NCI-H1694 treated with DMSO at 0.1 percent for 48 hours (cell line): ENCODE measurements at regions not wholly inside any gene's neighbourhood (a gene's known extent, or its start where the extent isn't known, plus 50 kb on each side); places are given as distances from the start of the nearest gene placed in this dataset.

Experiments used
- DNase-seq: peaks from one replicate; lab custom pipeline; 2025; lab: John Stamatoyannopoulos, UW

DNA sequence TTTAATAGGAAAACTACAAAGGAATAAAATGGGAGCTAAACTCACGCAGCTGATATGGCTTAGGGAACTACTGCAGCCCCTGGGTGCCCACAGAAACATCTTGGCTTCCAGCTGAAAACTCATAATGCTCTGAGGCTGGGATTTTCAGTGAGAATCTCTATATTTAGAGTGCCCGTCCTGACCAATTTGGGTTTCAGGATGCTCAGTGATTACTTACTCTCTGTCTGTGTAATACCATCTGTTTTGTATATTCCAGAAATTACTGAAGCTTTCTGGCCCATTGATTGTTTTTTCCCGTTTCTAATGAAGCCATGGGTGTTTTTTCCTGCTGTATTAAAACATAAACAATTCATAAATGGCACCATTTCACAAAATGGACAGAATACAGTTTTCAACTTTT, 50.6 kb upstream of the ZNF385D start:
- no peak for DNase-seq

DNA sequence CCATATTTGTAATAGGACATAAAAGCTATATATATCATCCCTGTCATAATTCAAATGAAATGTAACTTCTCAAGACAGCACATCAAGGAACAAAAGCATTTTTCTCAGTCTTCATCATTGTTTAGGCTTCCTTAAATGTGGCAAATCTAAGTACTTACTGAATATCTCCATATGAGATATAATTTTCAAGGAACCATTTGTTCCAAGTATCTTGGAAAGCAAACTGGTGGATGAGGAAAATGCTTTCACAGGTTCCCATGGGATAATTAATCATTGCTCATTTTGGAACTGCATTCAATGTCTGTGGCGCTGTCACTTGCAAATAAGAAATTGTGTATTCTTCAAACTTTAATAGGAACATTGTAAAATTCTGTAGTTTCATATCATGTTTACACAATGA, 52.6 kb upstream of the ZNF385D start:
- no peak for DNase-seq

DNA sequence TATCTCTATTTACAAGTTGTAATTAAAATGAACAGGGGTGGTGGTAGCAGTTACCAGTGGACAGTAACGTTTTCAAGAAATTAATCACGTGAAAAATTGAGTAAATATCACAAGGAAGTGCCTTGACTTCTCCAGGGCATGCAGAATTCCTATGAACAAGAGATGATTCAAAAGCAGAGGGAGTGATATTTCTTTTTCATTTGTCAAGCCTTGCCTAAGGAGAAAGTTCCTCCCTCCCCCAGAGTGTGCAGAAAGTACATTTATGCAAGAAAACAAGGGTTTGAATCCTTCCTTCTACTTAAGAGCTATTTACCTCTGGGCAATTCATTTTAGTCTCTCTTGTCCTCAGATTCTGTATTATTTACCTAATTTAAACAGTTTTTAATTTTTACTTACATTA, 53.3 kb upstream of the ZNF385D start:
- DNase-seq = no peak

DNA sequence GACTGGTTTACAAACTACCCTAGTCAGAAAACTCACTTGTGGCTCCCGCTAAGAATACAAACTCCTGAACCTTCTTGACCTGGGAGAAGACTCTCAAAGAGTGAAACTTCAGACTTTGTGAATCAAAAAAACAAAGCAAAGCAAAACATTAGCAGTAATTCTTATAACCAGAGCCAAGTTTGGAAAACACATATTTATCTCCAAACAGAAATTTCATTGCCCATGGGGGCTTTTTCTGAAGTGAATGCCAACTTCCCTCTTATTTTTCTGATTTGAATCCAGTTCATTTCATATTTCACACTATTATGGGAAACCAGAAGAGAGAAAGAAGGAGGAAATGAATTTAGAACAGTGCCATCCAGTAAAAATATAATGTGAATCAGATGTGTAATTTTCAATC, 55.7 kb upstream of the ZNF385D start:
- DNase-seq = no peak

DNA sequence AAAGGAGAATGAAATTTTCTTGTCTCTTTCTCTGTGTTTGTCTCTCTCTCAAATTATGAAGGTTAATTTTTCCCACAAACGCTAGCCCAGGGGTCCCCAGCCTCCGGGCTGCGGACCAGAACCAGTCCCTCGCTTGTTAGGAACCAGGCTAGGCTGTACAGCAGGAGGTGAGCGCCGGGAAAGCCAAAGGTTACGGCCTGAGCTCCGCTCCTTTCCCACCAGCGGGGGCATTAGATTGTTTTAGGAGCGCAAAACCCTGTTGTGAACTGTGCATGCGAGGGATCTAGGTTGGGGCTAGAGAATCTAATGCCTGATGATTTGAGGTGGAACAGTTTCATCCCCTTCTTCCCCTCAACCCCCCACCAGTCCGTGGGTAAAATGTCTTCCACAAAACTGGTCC, 74.7 kb upstream of the ZNF385D start:
- no peak for DNase-seq

DNA sequence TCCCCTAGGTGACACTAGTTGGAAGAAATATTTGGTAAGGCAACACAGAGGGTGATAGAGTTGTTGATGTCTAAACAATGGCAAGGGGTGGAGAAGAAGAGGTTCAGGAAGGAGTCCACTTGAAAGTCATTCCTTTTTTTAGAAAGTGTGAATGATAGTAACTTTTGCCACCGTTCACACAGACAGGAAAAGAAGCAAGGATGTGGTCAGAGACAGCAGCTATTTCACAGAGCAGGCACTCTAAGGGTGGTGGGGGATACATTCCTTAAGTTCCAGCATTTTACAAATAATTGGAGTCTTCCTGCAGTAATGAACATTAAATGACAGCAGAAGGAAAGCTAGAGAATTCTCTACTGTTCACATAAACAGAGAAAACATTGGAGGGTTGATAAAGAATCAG, 75.4 kb upstream of the ZNF385D start:
- no peak for DNase-seq

DNA sequence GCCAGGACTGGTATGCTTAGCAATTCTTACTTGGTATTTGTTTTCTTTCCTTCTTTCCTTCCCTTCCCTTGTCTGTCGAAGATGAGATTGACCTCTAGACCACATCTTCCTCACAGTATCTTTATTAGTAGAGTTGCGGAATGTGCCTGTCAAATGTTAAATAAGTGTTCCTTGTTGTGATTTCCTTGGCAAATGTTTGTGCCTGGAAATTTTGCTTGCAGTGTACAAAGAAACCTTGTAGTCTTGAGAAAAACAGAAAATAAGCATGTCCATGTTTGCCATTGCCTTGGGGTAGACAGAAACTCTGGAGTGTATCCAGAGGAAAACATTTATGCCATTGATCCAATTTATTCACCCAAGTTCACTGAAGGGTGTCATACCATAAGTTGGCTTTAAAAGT, 79.5 kb upstream of the ZNF385D start:
- DNase-seq = no peak

DNA sequence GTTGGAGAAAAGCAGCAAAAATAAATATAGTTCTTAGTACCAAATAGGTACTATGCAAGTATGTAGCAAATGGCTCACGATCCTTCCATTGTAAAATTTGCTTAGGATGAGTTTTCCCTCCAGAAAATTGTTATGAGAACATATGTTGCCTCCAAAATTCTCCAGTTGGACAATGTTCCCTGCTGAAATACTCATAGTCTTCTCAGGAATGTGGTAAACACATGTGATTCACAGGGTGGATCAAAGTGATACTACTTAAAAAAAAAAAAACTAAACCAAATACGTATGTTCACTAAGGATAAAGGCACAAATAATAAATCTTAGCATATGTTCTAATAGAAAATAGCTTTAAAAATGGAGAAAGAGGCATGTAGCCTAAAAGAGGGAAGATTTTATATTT, 84.3 kb upstream of the ZNF385D start:
- no peak for DNase-seq

DNA sequence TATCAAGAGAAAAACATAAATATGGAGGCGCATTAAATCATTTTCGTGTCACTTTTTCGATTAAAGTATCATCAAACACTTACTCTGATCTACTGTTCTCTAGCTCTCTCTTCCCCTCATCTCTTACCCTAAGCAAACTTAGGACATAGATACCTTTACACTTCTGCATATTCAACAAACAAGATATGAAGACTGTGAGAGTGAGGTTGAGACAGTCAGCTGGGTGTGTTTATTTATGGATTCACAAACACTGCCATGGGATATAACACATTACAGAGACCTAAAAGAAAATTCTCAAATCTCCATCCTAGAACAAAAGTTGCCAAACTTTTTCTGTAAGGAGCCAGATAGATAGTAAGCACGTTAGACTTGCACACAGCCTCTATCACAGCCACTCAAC, 85.2 kb upstream of the ZNF385D start:
- DNase-seq = no peak

DNA sequence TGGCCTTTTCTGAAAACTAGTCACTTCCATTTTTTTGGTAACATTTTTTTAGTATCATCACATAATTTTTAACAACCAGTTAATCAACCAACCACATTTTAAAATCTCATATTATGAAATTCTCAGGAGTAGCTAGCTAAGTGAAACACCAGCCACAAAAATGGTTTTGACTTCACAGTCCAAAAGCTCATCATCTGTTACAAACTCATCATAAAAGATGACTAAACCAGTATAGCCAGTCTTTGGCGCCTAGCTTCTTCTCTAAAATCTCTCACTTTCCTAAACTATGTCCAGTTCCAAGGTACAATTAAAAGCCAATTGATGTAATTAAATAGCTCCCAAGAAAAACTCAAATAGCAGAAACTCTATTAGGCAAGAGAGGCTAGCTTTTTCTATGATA, 88.2 kb upstream of the ZNF385D start:
- DNase-seq = no peak

DNA sequence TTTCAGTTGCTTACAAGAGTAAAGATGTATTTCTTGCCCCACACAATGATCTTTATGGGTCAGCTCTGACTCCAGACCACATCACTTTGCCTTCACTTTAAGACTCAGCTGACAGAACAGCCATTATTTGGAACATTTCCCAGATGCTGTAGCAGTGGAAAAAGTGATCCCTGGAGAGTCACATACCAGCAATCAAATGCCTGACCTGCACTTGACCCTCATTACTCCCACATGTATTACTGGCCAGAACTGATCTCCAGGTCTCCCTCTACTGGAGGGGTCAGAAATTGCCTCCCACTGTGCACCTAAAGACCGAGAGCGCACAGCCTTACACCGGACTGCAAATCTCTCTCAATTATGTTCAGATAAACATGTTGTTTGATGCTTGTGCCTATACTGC, 88.6 kb upstream of the ZNF385D start:
- no peak for DNase-seq

DNA sequence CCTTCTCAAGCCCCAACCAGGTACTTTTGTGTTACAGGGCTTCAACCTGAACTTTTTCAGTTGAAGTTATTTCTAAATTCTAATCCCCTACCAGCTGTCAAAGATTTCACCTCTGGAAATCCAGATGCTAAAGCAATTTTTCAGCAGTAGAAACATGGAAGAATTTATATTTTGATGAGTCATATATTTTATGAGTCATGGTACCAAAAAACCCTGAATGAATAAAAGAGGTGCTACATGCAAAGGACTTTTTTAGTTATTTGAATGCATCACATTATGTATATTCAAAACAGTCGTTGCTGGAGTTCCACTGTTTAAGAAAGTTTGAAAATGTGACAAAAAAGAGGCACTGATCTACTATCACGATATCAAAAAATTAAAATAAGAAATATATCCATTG, 96.0 kb upstream of the ZNF385D start:
- DNase-seq = no peak

DNA sequence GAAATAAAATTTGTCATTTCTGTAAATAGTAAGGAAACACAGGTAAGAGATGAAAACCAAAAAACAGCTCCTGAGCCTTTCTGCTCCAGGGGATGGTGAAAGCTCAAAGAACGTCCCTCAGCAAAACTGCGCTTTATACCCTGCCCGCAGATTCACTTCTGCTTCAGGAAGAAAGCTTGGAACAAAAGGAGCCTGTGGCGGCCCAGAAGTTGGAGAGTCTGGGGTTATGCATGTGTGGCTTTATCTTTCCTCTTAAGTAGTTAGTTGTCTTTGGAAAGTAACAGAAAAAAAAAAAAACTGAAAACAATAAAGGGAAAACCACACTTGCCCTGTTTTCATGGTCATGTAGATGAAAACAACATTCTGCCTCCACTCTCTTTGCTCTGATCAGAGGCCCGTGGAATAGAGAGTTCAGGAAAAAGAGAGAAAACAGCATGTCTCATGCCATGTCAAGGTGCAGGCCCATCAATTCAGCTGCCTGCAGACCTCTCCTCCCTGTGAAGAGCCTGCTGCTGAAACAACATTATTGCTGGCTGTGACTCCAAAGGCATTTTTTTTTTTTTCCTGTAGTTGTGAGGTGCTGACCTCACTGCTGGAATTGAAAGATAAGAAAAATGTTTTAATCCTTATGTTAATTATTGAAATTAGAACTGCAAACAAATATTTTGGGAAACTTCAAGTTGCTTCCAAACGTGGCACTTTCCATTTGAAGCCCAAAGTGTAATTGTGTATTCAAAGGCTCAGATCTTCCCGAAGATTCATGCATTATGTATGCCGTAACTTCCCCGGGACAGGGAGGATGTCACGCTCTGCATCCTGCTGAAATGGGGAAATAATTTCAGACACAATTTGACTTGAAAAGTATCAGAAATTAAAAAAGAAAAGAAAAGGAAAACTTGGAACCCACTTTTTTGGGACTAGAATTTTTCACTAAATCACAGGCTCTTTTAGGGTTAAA, 108.4 kb upstream of the ZNF385D start:
- no peak for DNase-seq

DNA sequence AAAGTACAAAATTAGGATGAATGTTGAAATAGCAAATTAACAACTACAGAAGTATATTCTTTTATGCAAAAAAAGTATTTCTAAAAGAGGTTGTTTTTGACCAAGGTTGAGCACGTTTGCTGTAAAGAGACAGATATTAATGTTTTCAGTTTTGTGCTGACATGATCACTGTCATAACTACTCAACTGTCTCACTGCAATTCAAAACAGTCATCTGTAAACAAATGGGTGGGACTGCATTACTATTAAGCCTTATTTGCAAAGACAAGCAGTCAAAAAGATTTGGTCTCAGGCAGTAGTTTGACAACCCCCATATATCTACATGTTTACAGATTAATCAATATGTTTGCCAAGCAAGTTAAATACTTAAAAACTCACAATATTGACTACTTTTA, 109.1 kb upstream of the ZNF385D start:
- no peak for DNase-seq

DNA sequence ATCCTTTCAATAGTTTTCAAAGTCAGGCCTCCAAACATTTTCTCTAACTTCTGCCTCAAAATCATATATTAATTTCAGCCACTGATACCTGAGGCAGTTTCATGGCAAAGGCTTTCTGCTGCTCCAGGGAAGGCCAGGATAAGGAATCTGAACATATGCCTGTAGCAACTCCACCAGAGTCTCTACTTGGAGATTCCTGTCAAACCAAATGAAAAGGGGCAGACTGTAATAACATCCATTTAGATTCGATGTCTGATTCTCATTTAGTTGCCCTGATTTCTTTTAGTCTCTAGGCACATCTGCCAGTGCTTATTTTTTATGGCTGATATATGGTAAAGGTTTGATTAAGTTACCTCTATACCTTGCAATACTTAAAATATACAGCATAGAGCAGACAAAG, 109.6 kb upstream of the ZNF385D start:
- no peak for DNase-seq

DNA sequence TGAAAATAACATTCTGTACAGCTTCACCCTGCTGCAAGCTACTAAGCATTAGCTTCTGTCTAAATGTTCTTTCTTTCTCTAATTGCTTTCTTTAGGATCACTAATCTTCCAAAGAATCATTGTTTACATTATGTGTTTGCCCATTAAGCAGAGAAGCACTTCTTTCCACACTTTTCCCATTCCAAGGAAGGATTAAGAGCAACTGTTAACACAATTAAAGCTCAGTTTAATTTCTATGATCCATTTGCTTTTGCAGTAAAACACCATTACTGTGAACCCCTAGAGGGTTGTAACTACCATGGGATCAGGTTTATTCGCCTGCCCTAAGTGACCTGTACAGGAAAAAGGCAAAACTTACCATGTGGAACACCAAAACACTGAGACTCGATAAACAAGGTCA, 125.8 kb upstream of the ZNF385D start:
- DNase-seq = no peak

DNA sequence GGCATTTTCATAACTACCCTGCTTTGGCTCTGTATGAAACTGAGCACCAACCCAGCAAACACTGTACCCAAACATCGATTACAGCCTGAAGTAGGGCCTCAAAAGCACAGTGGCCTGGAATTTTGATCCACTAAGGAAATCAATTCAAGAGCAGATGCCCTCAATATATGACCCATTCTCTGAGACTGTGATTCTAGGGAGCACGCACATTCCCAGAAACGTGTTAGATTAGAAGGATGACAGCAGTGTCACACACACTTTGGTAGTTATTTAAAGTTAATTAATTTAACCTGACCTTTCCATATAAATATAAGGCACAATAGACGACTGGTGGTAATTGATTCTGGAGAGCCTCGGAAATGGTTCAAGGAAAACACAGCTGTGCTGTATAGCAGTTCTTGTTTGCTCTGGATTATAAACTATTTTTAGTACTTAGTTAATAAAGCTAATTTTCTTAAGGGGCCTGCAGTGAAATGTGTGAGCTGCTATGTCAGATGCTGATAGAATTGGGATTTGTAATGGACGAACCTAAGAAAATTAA, 126.3 kb upstream of the ZNF385D start:
- DNase-seq = no peak

DNA sequence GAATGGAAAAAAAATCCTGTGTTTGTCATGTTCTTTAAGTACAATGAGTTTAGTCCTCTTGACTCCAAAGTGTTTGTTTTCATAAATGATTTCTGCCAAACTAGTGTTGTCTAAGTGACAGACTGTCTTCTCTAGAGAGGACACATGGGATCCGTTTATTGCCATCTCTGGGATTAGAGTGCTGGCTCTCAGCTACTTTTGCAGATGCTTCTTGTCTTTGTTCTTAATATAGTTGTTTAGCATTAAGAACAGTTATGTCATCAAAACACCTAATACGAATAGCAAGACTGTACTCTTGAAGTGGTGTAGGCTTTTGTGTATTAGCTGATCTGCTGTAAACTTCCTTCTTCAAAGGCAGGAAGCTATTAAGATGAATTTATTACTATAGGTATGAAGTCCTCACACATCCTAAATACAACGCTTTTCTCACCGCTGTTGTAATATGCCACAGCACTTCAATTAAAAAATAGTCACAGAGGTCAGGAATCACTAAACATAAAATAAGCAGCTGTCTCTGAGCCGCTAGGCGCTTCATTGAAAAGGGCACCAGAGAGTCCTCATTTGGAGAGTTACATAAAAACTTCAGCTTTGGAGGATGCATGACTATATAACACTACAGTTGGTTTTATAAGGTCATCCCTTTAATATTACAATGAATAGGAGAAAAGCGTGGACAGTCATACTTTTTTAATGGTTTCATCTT, 128.3 kb upstream of the ZNF385D start:
- no peak for DNase-seq

DNA sequence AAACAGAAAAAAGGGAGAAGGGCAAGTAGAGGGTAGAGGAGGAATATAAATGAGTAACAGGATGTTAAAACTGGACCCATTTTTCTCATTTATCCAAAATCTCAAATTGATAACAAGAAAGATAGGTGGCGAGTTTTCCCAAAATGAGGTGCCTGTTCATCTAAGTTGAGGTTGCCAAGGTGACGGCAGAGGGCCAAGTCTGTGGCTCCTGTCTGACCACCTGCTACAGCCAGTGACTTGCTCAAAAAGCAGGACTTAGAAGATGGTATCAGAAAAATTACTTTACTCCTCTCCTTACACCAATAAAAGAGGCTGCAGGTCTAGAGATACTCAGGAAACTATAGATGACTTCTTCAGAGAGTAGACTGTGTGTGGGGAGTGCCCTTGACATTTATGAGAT, 137.6 kb upstream of the ZNF385D start:
- no peak for DNase-seq

DNA sequence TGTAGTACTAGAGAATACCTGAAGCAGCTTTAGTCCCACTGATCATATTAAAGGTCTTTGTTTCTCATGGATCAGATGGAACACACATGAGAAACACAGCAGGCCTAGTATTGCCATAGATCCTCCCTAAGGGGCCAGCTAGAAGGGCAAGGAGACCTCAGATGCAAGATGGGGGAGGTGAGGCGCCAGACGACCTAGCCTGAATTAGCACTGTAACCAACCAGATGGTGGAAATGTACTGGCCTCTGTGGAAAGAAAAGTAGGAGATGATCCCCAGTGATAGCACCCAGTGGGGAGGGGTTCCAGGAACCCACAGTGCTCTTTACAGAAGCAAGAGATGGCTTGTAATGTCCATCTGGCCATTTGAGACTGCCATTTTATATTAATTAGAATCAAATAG, 138.2 kb upstream of the ZNF385D start:
- DNase-seq = no peak

DNA sequence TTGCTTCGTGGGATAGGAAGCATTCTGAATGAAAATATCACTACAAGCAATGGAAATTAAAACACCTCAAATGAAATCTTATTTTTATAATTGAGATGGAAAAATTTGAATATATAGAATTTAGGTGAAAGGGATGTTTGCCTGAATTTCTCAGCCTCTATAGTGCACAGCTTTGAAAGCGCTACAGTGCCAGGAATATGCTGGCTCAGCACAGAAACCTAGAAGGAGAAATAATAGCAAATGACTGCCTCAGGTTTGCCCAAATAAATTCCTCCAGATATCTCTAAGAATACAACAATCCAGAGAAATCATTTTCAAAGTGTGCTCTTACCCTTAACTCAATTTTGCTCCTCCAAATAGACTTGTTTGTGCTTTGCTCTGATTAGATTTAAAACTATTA, 141.1 kb upstream of the ZNF385D start:
- no peak for DNase-seq

DNA sequence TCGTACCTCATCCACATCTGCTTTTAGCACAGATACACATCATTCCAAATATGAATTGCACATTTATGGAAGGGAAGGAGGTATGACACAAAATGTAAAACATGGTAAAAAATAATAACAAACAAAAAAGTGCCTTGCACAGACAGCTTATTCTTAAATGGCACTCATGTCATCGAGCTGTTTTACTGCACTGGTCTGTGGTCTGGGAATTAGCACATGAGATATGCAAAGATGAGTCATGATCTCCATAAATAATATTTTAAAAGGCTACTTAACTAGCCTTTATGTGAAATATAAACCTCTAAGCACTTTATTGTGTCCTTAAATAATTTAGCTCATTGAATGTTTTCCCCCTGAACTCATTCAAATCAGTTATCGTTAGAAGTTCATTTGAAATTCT, 142.2 kb upstream of the ZNF385D start:
- DNase-seq = no peak
